ENCODE measurements at regions not wholly inside any gene's neighbourhood (a gene's known extent, or its start where the extent isn't known, plus 50 kb on each side); places are given as distances from the start of the nearest gene placed in this dataset.

GRCh38 chr13:50220938-50221337 is 205.7 kb downstream of the KCNRG start:
- H4K20me1 ChIP-seq (ENCODE audit: control insufficient read depth, insufficient read depth, low read length, poor library complexity, severe bottlenecking), result no peaks in the 10 kb centered on the region
- intact Hi-C loops (cut with micrococcal nuclease), result no loop called here
- H3K4me3 ChIP-seq (ENCODE audit: control extremely low read depth in 1 of 5, extremely low read depth in 1 of 5, insufficient read depth in 1 of 5, low read depth in 2 of 5, low read length in 4 of 5), result no peak overlapping the region
- no peaks in the 10 kb centered on the region for H3K27me3 ChIP-seq (replicated peaks in 1 of 4; ENCODE audit: control extremely low read depth in 1 of 4, control insufficient read depth in 3 of 4, insufficient read depth in 4 of 4, low read length in 3 of 4)
- H3K4me1 ChIP-seq (ENCODE audit: control insufficient read depth in 2 of 2, insufficient read depth in 2 of 2, low read length in 2 of 2), result peaks cover 4 to 5% of the 10 kb centered on the region in 2 donors
- H3K4me2 ChIP-seq (replicated peaks; ENCODE audit: low read depth, low read length, poor library complexity, severe bottlenecking), result no peak overlapping the region
- Mint-ChIP-seq H3K4me3 (no peak overlapping the region), H3K27ac (no peak overlapping the region), H3K9me3 (ENCODE audit: insufficient read depth) (peaks cover 5% of the 10 kb centered on the region), H3K4me1 (peaks cover 5% of the 10 kb centered on the region), H3K27me3 (peaks cover 4% of the 10 kb centered on the region)
- ATAC-seq (ENCODE audit: low read depth) (no peak), DNase-seq (no peak)
- POLR2A ChIA-PET, result no interaction called here
- H2AFZ ChIP-seq (ENCODE audit: insufficient read depth, low read depth, low read length, poor library complexity, severe bottlenecking), result no peak overlapping the region
- H3K27ac ChIP-seq (ENCODE audit: low read length in 2 of 2), result no peak overlapping the region
- TF ChIP-seq CTCF (IDR thresholded peaks at IDR 0.05) (no peak), EZH2 (IDR thresholded peaks at IDR 0.05; ENCODE audit: borderline replicate concordance, insufficient read depth, low read depth, low read length, poor library complexity, severe bottlenecking) (no peak)
- H3K79me2 ChIP-seq (ENCODE audit: control insufficient read depth, insufficient read depth, low read length), result no peaks in the 10 kb centered on the region
- WGBS (ENCODE audit: insufficient coverage), result no CpG with 5 or more reads among the region's 4 CpGs
- CTCF ChIA-PET, result no interaction called here
- no peak overlapping the region for H3K9ac ChIP-seq (ENCODE audit: low read length)
- H3K9me3 ChIP-seq (ENCODE audit: control extremely low read depth in 1 of 3, control insufficient read depth in 2 of 3, insufficient read depth in 1 of 3, low read length in 2 of 3), result peaks cover 0 to 6% (median 3%) of the 10 kb centered on the region in 3 donors
- H3K36me3 ChIP-seq (replicated peaks in 1 of 2; ENCODE audit: control extremely low read depth in 1 of 2, control insufficient read depth in 1 of 2, extremely low read depth in 1 of 2, insufficient read depth in 2 of 2, low read length in 1 of 2), result no peaks in the 10 kb centered on the region

DNA sequence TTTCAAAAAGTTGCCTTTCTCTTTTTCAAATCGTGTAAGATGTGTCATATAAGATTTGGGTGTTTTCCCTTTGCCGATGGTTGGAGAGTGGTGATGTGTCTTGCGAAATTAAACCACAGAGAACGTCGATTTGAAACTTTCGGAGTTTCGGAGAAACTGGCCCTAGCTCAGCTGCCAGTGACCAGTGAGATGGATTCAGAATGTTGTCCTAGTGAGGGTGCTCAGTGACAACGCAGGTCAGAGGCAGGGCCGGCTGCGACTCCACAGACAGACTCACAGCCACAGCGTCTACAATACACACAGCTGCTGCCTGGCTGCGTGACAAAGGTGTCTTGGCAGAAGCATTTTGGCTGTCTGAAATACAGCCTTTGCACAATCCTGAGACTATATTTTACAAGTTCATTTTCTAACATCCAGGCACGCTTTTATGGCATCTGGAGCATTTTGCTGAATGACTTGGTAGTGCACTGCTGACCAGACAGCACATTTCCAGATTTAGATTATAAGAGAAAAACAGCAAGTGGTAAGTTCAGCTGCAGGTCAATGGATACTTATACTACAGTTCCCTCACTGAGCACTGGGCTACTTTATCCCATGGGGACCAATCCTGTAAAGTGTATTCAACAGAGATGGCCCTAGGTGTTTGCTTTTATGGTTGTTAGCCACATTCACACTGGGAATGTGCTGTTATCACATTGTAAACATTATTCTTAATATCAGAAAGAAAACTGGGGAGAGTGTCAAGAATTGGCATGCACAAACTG is 207.5 kb downstream of the KCNRG start:
- no peak overlapping the region for H3K27ac Mint-ChIP-seq
- CTCF ChIA-PET, result no interaction called here
- intact Hi-C loops (cut with micrococcal nuclease), result no loop called here
- POLR2A ChIA-PET, result no interaction called here
- Histone ChIP-seq H3K9ac (ENCODE audit: low read length) (no peak overlapping the region), H3K27me3 (replicated peaks in 1 of 4; ENCODE audit: control extremely low read depth in 1 of 4, control insufficient read depth in 3 of 4, insufficient read depth in 4 of 4, low read length in 3 of 4) (no peaks in the 10 kb centered on the region), H4K20me1 (ENCODE audit: control insufficient read depth, insufficient read depth, low read length, poor library complexity, severe bottlenecking) (no peaks in the 10 kb centered on the region), H3K4me3 (ENCODE audit: control extremely low read depth in 1 of 5, extremely low read depth in 1 of 5, insufficient read depth in 1 of 5, low read depth in 2 of 5, low read length in 4 of 5) (no peak overlapping the region), H3K79me2 (ENCODE audit: control insufficient read depth, insufficient read depth, low read length) (no peaks in the 10 kb centered on the region), H3K4me1 (ENCODE audit: control insufficient read depth in 2 of 2, insufficient read depth in 2 of 2, low read length in 2 of 2) (peaks cover 4 to 14% of the 10 kb centered on the region in 2 donors), H3K36me3 (replicated peaks in 1 of 2; ENCODE audit: control extremely low read depth in 1 of 2, control insufficient read depth in 1 of 2, extremely low read depth in 1 of 2, insufficient read depth in 2 of 2, low read length in 1 of 2) (no peaks in the 10 kb centered on the region), H2AFZ (ENCODE audit: insufficient read depth, low read depth, low read length, poor library complexity, severe bottlenecking) (no peak overlapping the region), H3K27ac (ENCODE audit: low read length in 2 of 2) (no peak overlapping the region), H3K4me2 (replicated peaks; ENCODE audit: low read depth, low read length, poor library complexity, severe bottlenecking) (no peak overlapping the region), H3K9me3 (ENCODE audit: control extremely low read depth in 1 of 3, control insufficient read depth in 2 of 3, insufficient read depth in 1 of 3, low read length in 2 of 3) (peaks cover 0 to 2% (median 1%) of the 10 kb centered on the region in 3 donors)
- WGBS (ENCODE audit: insufficient coverage), result 83% methylated on average over 11 of the region's 13 CpGs
- DNase-seq (no peak), ATAC-seq (ENCODE audit: low read depth) (no peak)
- no peak for TF ChIP-seq EZH2 (IDR thresholded peaks at IDR 0.05; ENCODE audit: borderline replicate concordance, insufficient read depth, low read depth, low read length, poor library complexity, severe bottlenecking)
- no peak for TF ChIP-seq CTCF (IDR thresholded peaks at IDR 0.05)
- peaks cover 10% of the 10 kb centered on the region for H3K4me1 Mint-ChIP-seq
- H3K4me3 Mint-ChIP-seq, result no peak overlapping the region
- H3K27me3 Mint-ChIP-seq, result peaks cover 4% of the 10 kb centered on the region
- H3K9me3 Mint-ChIP-seq (ENCODE audit: insufficient read depth), result peaks cover 2% of the 10 kb centered on the region
